Fibroblast of mammary gland (primary cell): ENCODE measurements at regions not wholly inside any gene's neighbourhood (a gene's known extent, or its start where the extent isn't known, plus 50 kb on each side); places are given as distances from the start of the nearest gene placed in this dataset.
"Not testable (repeated sequence)": the region's sequence is repeated elsewhere in the genome, so short reads cannot be mapped to it uniquely, and the experiment has no call there.

Source experiments
- DNase-seq: peaks from one replicate; pipeline ENCODE4 v3.0.0-alpha.2; 2010; ENCODE audit warnings: low read depth
- H3K4me3 ChIP-seq: 2 replicates; pipeline ENCODE4 v1.5.1; 2011; ENCODE audit warnings: low read depth, mild to moderate bottlenecking, low read length, moderate library complexity; ENCODE audit not compliant: control insufficient read depth
- CTCF ChIP-seq: conservative IDR thresholded peaks from 2 replicates; pipeline ENCODE4 v1.5.1; 2011; ENCODE audit warnings: low read depth, low read length, inconsistent platforms; ENCODE audit not compliant: control insufficient read depth, insufficient read depth

- no peak for TF ChIP-seq CTCF
- no peak for DNase-seq
- H3K4me3 ChIP-seq, result no peak overlapping the region
Observed at GRCh38 chr11:26859416-26859815, 134.5 kb upstream of the FIBIN start.

GRCh38 chr11:26860091-26860780, 133.7 kb upstream of the FIBIN start:
- no peak overlapping the region for H3K4me3 ChIP-seq
- peak; percentile 30 for DNase-seq
- TF ChIP-seq CTCF, result no peak

GRCh38 chr11:26860895-26861294, 133.0 kb upstream of the FIBIN start:
- no peak for DNase-seq
- TF ChIP-seq CTCF, result no peak

GRCh38 chr11:26862801-26863200, 131.1 kb upstream of the FIBIN start:
- no peak overlapping the region for H3K4me3 ChIP-seq
- DNase-seq, result no peak
- no peak for TF ChIP-seq CTCF

More at GRCh38 chr11:26860895-26861294, 133.0 kb upstream of the FIBIN start:
- H3K4me3 ChIP-seq, result no peak overlapping the region

GRCh38 chr11:26865703-26866102, 128.2 kb upstream of the FIBIN start:
- H3K4me3 ChIP-seq, result no peak overlapping the region
- TF ChIP-seq CTCF, result no peak
- peak; percentile 36 for DNase-seq

- DNase-seq, result peak; percentile 40
- TF ChIP-seq CTCF, result no peak
Observed at GRCh38 chr11:26867286-26867685, 126.6 kb upstream of the FIBIN start.

GRCh38 chr11:26878959-26879581, 114.8 kb upstream of the FIBIN start:
- no peak overlapping the region for H3K4me3 ChIP-seq
- TF ChIP-seq CTCF, result no peak
- no peak for DNase-seq

More at GRCh38 chr11:26867286-26867685, 126.6 kb upstream of the FIBIN start:
- H3K4me3 ChIP-seq, result no peak overlapping the region

- not testable (repeated sequence) for H3K4me3 ChIP-seq, DNase-seq
Observed at GRCh38 chr11:26882363-26882880, 111.5 kb upstream of the FIBIN start.
